ENCODE measurements at regions not wholly inside any gene's neighbourhood (a gene's known extent, or its start where the extent isn't known, plus 50 kb on each side); places are given as distances from the start of the nearest gene placed in this dataset.

- no peak overlapping the region for H3K4me2 ChIP-seq (ENCODE audit: low read length)
- no peaks in the 10 kb centered on the region for H3K36me3 ChIP-seq (replicated peaks; ENCODE audit: low read depth, low read length)
- no peak overlapping the region for H3K4me3 ChIP-seq (ENCODE audit: low read length)
- H2AFZ ChIP-seq (ENCODE audit: low read depth, low read length) = no peak overlapping the region
- 0 out of 2 replicates have a peak, but pooled peaks cover 2% of the 10 kb centered on the region for H3K27me3 ChIP-seq (ENCODE audit: low read depth, low read length)
- no peaks in the 10 kb centered on the region for H4K20me1 ChIP-seq (ENCODE audit: insufficient read depth, low read length)
- H3K9me3 ChIP-seq (ENCODE audit: insufficient read depth, low read length) = no peaks in the 10 kb centered on the region
- H3K79me2 ChIP-seq (ENCODE audit: low read length) = no peaks in the 10 kb centered on the region
- no peak overlapping the region for H3K9ac ChIP-seq (ENCODE audit: low read length)
- peaks cover 3% of the 10 kb centered on the region; the same call in 1 of the 2 replicates for H3K4me1 ChIP-seq (ENCODE audit: low read length)
- no peak overlapping the region for H3K27ac ChIP-seq (ENCODE audit: low read length)
- TF ChIP-seq, protein P1, sequence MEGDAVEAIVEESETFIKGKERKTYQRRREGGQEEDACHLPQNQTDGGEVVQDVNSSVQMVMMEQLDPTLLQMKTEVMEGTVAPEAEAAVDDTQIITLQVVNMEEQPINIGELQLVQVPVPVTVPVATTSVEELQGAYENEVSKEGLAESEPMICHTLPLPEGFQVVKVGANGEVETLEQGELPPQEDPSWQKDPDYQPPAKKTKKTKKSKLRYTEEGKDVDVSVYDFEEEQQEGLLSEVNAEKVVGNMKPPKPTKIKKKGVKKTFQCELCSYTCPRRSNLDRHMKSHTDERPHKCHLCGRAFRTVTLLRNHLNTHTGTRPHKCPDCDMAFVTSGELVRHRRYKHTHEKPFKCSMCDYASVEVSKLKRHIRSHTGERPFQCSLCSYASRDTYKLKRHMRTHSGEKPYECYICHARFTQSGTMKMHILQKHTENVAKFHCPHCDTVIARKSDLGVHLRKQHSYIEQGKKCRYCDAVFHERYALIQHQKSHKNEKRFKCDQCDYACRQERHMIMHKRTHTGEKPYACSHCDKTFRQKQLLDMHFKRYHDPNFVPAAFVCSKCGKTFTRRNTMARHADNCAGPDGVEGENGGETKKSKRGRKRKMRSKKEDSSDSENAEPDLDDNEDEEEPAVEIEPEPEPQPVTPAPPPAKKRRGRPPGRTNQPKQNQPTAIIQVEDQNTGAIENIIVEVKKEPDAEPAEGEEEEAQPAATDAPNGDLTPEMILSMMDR (IDR thresholded peaks at IDR 0.05; ENCODE audit: low read depth, low read length) = no peak
- TF ChIP-seq EZH2phosphoT487 (IDR thresholded peaks at IDR 0.05; ENCODE audit: low read depth) = no peak
Observed at GRCh38 chr1:222375701-222376100, 172.2 kb downstream of the HHIPL2 start.

DNA sequence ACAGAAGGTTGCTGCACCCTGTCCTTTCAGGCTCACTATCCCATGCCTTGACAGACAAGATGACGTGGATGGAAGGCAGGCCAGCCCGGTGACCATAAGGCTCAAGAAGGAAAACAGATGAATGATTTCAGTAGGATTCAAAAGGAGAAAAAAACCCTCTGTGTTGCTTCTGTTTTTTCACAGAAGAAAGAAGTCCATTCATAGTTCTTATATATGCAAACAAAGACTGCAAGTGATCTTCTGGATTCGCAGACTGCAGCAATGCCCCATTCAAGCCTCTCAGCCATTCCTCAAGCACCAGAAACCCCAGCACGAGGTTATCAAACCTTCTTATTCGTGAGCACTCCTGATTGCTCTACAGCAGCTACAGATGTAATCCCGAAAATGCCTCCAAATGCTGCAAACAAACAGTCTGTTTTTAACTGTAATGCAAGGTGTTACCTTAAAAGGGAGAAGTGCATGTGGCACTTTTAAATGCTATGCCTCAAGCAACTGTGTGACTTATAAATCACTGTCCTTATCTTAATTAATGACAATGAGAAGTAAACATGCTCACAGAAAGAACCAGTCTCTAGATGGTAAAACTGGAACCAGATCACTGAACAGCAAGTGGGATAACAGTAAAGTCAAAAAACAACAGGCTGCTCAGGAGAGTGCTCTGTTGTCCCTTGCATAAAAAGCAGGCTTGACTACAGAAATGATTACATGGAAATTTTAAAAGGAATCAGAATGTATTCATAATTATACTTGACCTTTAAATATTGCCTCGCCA is 173.9 kb downstream of the HHIPL2 start:
- Histone ChIP-seq H3K27me3 (ENCODE audit: low read depth, low read length) (no peaks in the 10 kb centered on the region), H3K36me3 (replicated peaks; ENCODE audit: low read depth, low read length) (no peaks in the 10 kb centered on the region), H3K4me3 (ENCODE audit: low read length) (no peak overlapping the region), H3K4me1 (ENCODE audit: low read length) (peaks cover 3% of the 10 kb centered on the region; the same call in 1 of the 2 replicates), H3K9ac (ENCODE audit: low read length) (no peak overlapping the region), H3K27ac (ENCODE audit: low read length) (no peak overlapping the region), H4K20me1 (ENCODE audit: insufficient read depth, low read length) (no peaks in the 10 kb centered on the region), H3K9me3 (ENCODE audit: insufficient read depth, low read length) (no peaks in the 10 kb centered on the region), H3K79me2 (ENCODE audit: low read length) (no peaks in the 10 kb centered on the region), H3K4me2 (ENCODE audit: low read length) (no peak overlapping the region), H2AFZ (ENCODE audit: low read depth, low read length) (no peak overlapping the region)
- TF ChIP-seq, protein P1 (IDR thresholded peaks at IDR 0.05; ENCODE audit: low read depth, low read length) = no peak
- TF ChIP-seq EZH2phosphoT487 (IDR thresholded peaks at IDR 0.05; ENCODE audit: low read depth) = no peak

DNA sequence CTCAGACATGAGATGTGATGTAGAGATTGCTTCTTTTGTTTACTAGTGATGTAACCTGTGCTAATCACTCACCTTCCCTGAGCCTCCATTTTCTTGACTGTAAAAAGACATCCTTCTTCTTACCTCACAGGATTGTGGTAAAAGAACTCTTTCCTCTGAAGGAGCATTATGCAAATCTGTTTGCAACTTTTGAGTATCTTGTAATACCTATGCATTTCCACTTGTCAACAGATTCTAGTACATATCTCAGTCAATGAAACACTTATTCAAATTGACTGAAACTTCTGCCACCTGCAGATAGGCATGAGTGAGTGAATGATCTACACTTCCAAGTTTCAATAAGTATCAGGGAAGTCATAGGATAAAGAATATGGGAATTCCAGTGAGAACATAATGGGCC is 174.7 kb downstream of the HHIPL2 start:
- H3K36me3 ChIP-seq (replicated peaks; ENCODE audit: low read depth, low read length) = no peaks in the 10 kb centered on the region
- no peak for TF ChIP-seq EZH2phosphoT487 (IDR thresholded peaks at IDR 0.05; ENCODE audit: low read depth)
- TF ChIP-seq, protein P1 (IDR thresholded peaks at IDR 0.05; ENCODE audit: low read depth, low read length) = no peak
- H2AFZ ChIP-seq (ENCODE audit: low read depth, low read length) = no peak overlapping the region
- H3K4me3 ChIP-seq (ENCODE audit: low read length) = no peak overlapping the region
- H3K27me3 ChIP-seq (ENCODE audit: low read depth, low read length) = no peaks in the 10 kb centered on the region
- no peaks in the 10 kb centered on the region for H4K20me1 ChIP-seq (ENCODE audit: insufficient read depth, low read length)
- H3K4me1 ChIP-seq (ENCODE audit: low read length) = peaks cover 3% of the 10 kb centered on the region; the same call in 1 of the 2 replicates
- no peak overlapping the region for H3K9ac ChIP-seq (ENCODE audit: low read length)
- H3K9me3 ChIP-seq (ENCODE audit: insufficient read depth, low read length) = no peaks in the 10 kb centered on the region
- H3K79me2 ChIP-seq (ENCODE audit: low read length) = no peaks in the 10 kb centered on the region
- no peak overlapping the region for H3K27ac ChIP-seq (ENCODE audit: low read length)
- H3K4me2 ChIP-seq (ENCODE audit: low read length) = no peak overlapping the region

GRCh38 chr1:222372221-222372620 is 175.7 kb downstream of the HHIPL2 start:
- no peaks in the 10 kb centered on the region for H3K9me3 ChIP-seq (ENCODE audit: insufficient read depth, low read length)
- H3K79me2 ChIP-seq (ENCODE audit: low read length) = no peaks in the 10 kb centered on the region
- H3K36me3 ChIP-seq (replicated peaks; ENCODE audit: low read depth, low read length) = no peaks in the 10 kb centered on the region
- no peak for TF ChIP-seq EZH2phosphoT487 (IDR thresholded peaks at IDR 0.05; ENCODE audit: low read depth)
- TF ChIP-seq, protein P1 (IDR thresholded peaks at IDR 0.05; ENCODE audit: low read depth, low read length) = no peak
- H3K27me3 ChIP-seq (ENCODE audit: low read depth, low read length) = no peaks in the 10 kb centered on the region
- no peak overlapping the region for H3K4me3 ChIP-seq (ENCODE audit: low read length)
- no peak overlapping the region for H3K9ac ChIP-seq (ENCODE audit: low read length)
- no peak overlapping the region for H3K4me2 ChIP-seq (ENCODE audit: low read length)
- no peak overlapping the region for H3K27ac ChIP-seq (ENCODE audit: low read length)
- H4K20me1 ChIP-seq (ENCODE audit: insufficient read depth, low read length) = no peaks in the 10 kb centered on the region
- H2AFZ ChIP-seq (ENCODE audit: low read depth, low read length) = no peak overlapping the region
- H3K4me1 ChIP-seq (ENCODE audit: low read length) = peaks cover 3% of the 10 kb centered on the region; the same call in 1 of the 2 replicates
